OCI-LY7 (cell line): ENCODE measurements at regions not wholly inside any gene's neighbourhood (a gene's known extent, or its start where the extent isn't known, plus 50 kb on each side); places are given as distances from the start of the nearest gene placed in this dataset.

ENCODE experiments used
- BruUV-seq: library from RNA; stranded (reverse); fragments of 400-500 nt; replicated peaks from 2 replicates; lab custom pipeline; 2021; lab: Mats Ljungman, UMichigan
- CTCF ChIA-PET: fragments of 300-600 bp; sonication (Branson Sonifier 250); formaldehyde crosslinking; loops from one replicate; lab custom pipeline; 2022; ENCODE audit warnings: antibody characterized with exemption; ENCODE audit not compliant: unreplicated experiment; lab: Charles Lee
- POLR2A ChIA-PET: fragments of 300-600 bp; sonication (Branson Sonifier 250); formaldehyde crosslinking; loops from one replicate; lab custom pipeline; 2022; ENCODE audit warnings: antibody characterized with exemption; lab: Charles Lee
- DNase-seq: peaks from one replicate; pipeline ENCODE4 v3.0.0-alpha.2; 2015; ENCODE audit warnings: low spot score
- H2AFZ ChIP-seq: fragments of 200-600 bp; sonication (generic), shearing (Covaris generic); 2 replicates; pipeline ENCODE4 v1.6.1; 2014; ENCODE audit warnings: mild to moderate bottlenecking, antibody characterized with exemption, low read length, moderate library complexity
- H3K27ac ChIP-seq: fragments of 200-600 bp; sonication (generic); 2 replicates; pipeline ENCODE4 v1.5.1; 2014; ENCODE audit warnings: mixed run types, low read depth, mild to moderate bottlenecking, moderate library complexity, low read length, inconsistent platforms; ENCODE audit not compliant: poor library complexity, severe bottlenecking
- H3K36me3 ChIP-seq: fragments of 200-600 bp; sonication (generic); 2 replicates; pipeline ENCODE4 v1.6.1; 2014; ENCODE audit warnings: mild to moderate bottlenecking, antibody characterized with exemption, low read length, moderate library complexity, mixed read lengths; ENCODE audit not compliant: insufficient read depth
- H3K4me1 ChIP-seq: fragments of 200-600 bp; sonication (generic); 2 replicates; pipeline ENCODE4 v1.5.1; 2014; ENCODE audit warnings: mild to moderate bottlenecking, low read length; ENCODE audit not compliant: insufficient read depth, poor library complexity, severe bottlenecking
- H3K4me2 ChIP-seq: fragments of 200-600 bp; sonication (generic); 2 replicates; pipeline ENCODE4 v1.6.1; 2014; ENCODE audit warnings: mild to moderate bottlenecking, low read length
- H3K4me3 ChIP-seq: fragments of 200-600 bp; sonication (generic); 2 replicates; pipeline ENCODE4 v1.5.1; 2014; ENCODE audit warnings: mild to moderate bottlenecking, low read depth, low read length; ENCODE audit not compliant: poor library complexity, severe bottlenecking
- H3K79me2 ChIP-seq: fragments of 200-600 bp; sonication (generic); 2 replicates; pipeline ENCODE4 v1.6.1; 2016; ENCODE audit warnings: low read depth, mild to moderate bottlenecking, low read length, moderate library complexity, mixed read lengths; ENCODE audit not compliant: insufficient read depth
- H3K9me2 ChIP-seq: fragments of 200-600 bp; sonication (generic); 2 replicates; pipeline ENCODE4 v1.6.1; 2016; ENCODE audit warnings: mild to moderate bottlenecking, low read length, mixed read lengths; ENCODE audit not compliant: insufficient read depth
- H3K9me3 ChIP-seq: fragments of 200-600 bp; sonication (generic); 2 replicates; pipeline ENCODE4 v1.6.1; 2014; ENCODE audit warnings: mild to moderate bottlenecking, mixed run types, low read length, mixed read lengths
- H4K20me1 ChIP-seq: fragments of 200-600 bp; sonication (generic); 2 replicates; pipeline ENCODE4 v1.6.1; 2014; ENCODE audit warnings: mild to moderate bottlenecking, antibody characterized with exemption, low read length, moderate library complexity, mixed read lengths; ENCODE audit not compliant: insufficient read depth
- CTCF ChIP-seq: fragments of 200-600 bp; sonication (generic); conservative IDR thresholded peaks from 2 replicates; pipeline ENCODE4 v1.5.1; 2014; ENCODE audit warnings: mild to moderate bottlenecking, antibody characterized with exemption, low read length, moderate library complexity, mixed read lengths
- EZH2phosphoT487 ChIP-seq: fragments of 200-600 bp; sonication (generic); IDR thresholded peaks from 2 replicates; pipeline ENCODE4 v1.6.1; 2018; ENCODE audit warnings: low read depth, borderline replicate concordance, mild to moderate bottlenecking, mixed run types, antibody characterized with exemption, low read length, moderate library complexity, mixed read lengths
- intact Hi-C: fragments of 100-400 bp; cut with micrococcal nuclease; formaldehyde crosslinking; loops from one replicate; pipeline ENCODE4 v1.10.0; 2022; ENCODE audit not compliant: unreplicated experiment

GRCh38 chr14:104315169-104315568 lies 176.8 kb downstream of the KIF26A start:
- Histone ChIP-seq H4K20me1 (no peaks in the 10 kb centered on the region), H2AFZ (no peak overlapping the region), H3K36me3 (no peaks in the 10 kb centered on the region), H3K4me1 (no peaks in the 10 kb centered on the region), H3K9me2 (no peaks in the 10 kb centered on the region), H3K4me3 (no peak overlapping the region), H3K27ac (no peak overlapping the region), H3K4me2 (no peak overlapping the region), H3K9me3 (no peaks in the 10 kb centered on the region), H3K79me2 (no peaks in the 10 kb centered on the region)
- ChIA-PET POLR2A (no interaction called here), CTCF (interaction anchor here (0.5 kb wide), 1 partner anchor 238 kb away, joined by 4 read pairs; no protein-coding TSS in a partner anchor)
- DNase-seq, result no peak
- no TSS peak for BruUV-seq
- intact Hi-C loops, result no loop called here
- no peak for TF ChIP-seq CTCF
- no peak for TF ChIP-seq EZH2phosphoT487

GRCh38 chr14:104315625-104316024 lies 177.2 kb downstream of the KIF26A start:
- Histone ChIP-seq H3K4me2 (no peak overlapping the region), H3K36me3 (no peaks in the 10 kb centered on the region), H3K4me3 (no peak overlapping the region), H3K27ac (no peak overlapping the region), H2AFZ (no peak overlapping the region), H3K79me2 (no peaks in the 10 kb centered on the region), H4K20me1 (no peaks in the 10 kb centered on the region), H3K9me3 (no peaks in the 10 kb centered on the region), H3K9me2 (no peaks in the 10 kb centered on the region), H3K4me1 (no peaks in the 10 kb centered on the region)
- CTCF ChIA-PET, result interaction anchor here (0.5 kb wide), 1 partner anchor 238 kb away, joined by 4 read pairs; no protein-coding TSS in a partner anchor
- intact Hi-C loops, result no loop called here
- TF ChIP-seq EZH2phosphoT487 (no peak), CTCF (no peak)
- no TSS peak for BruUV-seq
- POLR2A ChIA-PET, result no interaction called here
- DNase-seq, result no peak

GRCh38 chr14:104316121-104316722 lies 177.8 kb downstream of the KIF26A start:
- intact Hi-C loops, result no loop called here
- BruUV-seq, result no TSS peak
- no peaks in the 10 kb centered on the region for H3K4me1 ChIP-seq

More at GRCh38 chr14:104316121-104316722, 177.8 kb downstream of the KIF26A start:
- no peak for DNase-seq
- H3K27ac ChIP-seq, result no peak overlapping the region
- H3K4me3 ChIP-seq, result no peak overlapping the region
- no peaks in the 10 kb centered on the region for H3K36me3 ChIP-seq
- no peak overlapping the region for H2AFZ ChIP-seq
- no peaks in the 10 kb centered on the region for H3K9me2 ChIP-seq
- no peaks in the 10 kb centered on the region for H4K20me1 ChIP-seq
- no peaks in the 10 kb centered on the region for H3K9me3 ChIP-seq
- no peaks in the 10 kb centered on the region for H3K79me2 ChIP-seq
- ChIA-PET CTCF (no interaction called here), POLR2A (no interaction called here)
- no peak for TF ChIP-seq CTCF
- no peak for TF ChIP-seq EZH2phosphoT487
- no peak overlapping the region for H3K4me2 ChIP-seq
